Right atrium auricular region (tissue), 2 donors: ENCODE measurements at regions not wholly inside any gene's neighbourhood (a gene's known extent, or its start where the extent isn't known, plus 50 kb on each side); places are given as distances from the start of the nearest gene placed in this dataset.

Experiments used
- DNase-seq: peaks from one replicate; pipeline ENCODE4 v3.0.0-alpha.2; 2019; ENCODE audit warnings: low spot score
- H3K27ac ChIP-seq, 2 donors: fragments of 200-600 bp; sonication (generic); 1 replicate in 1 of 2; 2 replicates in 1 of 2; pipeline ENCODE4 v1.5.1; 2016 to 2019
- H3K27me3 ChIP-seq, 2 donors: fragments of 200-600 bp; sonication (generic); one replicate each; pipeline versions ENCODE4 v1.5.1 to v1.6.0; 2017 to 2019
- H3K36me3 ChIP-seq: fragments of 200-600 bp; sonication (generic); one replicate; pipeline ENCODE4 v1.5.1; 2016
- H3K4me1 ChIP-seq, 2 donors: fragments of 200-600 bp; sonication (generic); one replicate each; pipeline versions ENCODE4 v1.5.1 to v1.6.0; 2017 to 2019
- H3K4me3 ChIP-seq, 2 donors: fragments of 200-600 bp; sonication (generic); 1 replicate in 1 of 2; 2 replicates in 1 of 2; pipeline ENCODE4 v1.5.1; 2017 to 2019; ENCODE audit warnings: mild to moderate bottlenecking in 1 of 2, moderate library complexity in 1 of 2
- H3K9me3 ChIP-seq, 2 donors: fragments of 200-600 bp; sonication (generic); one replicate each; pipeline ENCODE4 v1.5.1; 2019
- CTCF ChIP-seq, 2 donors: fragments of 200-600 bp; sonication (generic); IDR thresholded peaks; one replicate each; pipeline ENCODE4 v1.5.1; 2019; ENCODE audit warnings: antibody characterized with exemption in 2 of 2

DNA sequence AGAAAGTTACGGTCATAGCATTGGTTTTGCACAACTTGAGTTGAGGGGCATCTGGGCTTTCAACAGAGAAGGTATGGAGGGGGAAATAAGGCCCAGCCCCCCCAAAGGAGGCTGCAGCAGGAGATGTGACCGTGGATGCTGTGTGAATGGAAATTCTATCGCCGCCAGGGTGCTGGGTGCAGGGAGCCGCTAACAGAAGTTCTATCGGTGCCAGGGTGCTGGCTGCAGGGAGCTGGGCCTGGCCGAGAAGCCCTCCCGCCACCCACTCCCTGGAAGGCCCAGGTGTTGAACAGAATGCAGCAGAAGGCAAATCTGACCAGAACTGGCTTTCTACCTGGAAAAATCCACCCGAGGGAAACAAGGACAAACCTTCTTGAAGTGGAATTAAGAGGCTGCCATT lies 115.0 kb downstream of the SHANK2 start:
- Histone ChIP-seq H3K27ac (no peak overlapping the region), H3K27me3 (no peaks in the 10 kb centered on the region), H3K9me3 (no peaks in the 10 kb centered on the region), H3K4me1 (peaks cover 0 to 6% of the 10 kb centered on the region in 2 donors), H3K36me3 (no peaks in the 10 kb centered on the region), H3K4me3 (no peak overlapping the region)
- no peak for TF ChIP-seq CTCF (IDR thresholded peaks at IDR 0.05)
- no peak for DNase-seq

DNA sequence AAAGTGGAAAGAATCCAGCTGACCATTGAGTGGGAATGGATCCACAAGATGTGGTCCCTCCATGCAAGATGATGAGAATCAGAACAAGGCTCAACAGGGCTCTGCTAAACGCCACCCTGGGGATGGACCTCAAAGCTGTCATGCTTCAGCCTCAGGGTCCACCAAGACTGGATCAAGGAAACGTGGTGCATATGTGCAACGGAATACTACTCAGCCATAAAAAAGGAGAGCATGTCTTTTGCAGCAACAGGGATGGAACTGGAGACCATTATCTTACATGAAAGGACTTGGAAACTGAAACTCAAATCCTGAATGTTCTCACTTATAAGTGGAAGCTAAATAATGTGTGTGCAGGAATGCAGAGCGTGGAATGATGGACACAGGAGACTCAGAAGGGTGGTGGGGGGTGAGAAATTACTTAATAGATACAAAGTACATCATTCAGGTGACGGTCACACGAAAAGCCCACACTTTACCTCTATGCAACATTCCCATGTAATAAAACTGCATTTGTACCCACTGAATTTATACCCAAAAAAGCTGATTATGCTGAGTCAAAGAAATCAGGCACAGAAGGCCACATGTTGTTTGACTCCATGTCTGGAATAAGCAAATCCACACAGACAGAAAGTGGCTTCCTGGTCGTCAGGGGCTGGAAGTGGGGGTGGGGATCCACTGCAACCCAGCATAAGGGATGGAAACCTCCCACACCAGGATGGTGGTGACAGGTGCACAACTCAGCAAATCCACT lies 116.1 kb downstream of the SHANK2 start:
- H3K27me3 ChIP-seq: no peaks in the 10 kb centered on the region
- no peaks in the 10 kb centered on the region for H3K9me3 ChIP-seq
- H3K4me3 ChIP-seq: no peak overlapping the region
- H3K36me3 ChIP-seq: no peaks in the 10 kb centered on the region
- DNase-seq: no peak
- no peak overlapping the region for H3K27ac ChIP-seq
- TF ChIP-seq CTCF (IDR thresholded peaks at IDR 0.05): no peak
- peaks cover 0 to 6% of the 10 kb centered on the region in 2 donors for H3K4me1 ChIP-seq

- no peaks in the 10 kb centered on the region for H3K36me3 ChIP-seq
- no peak for TF ChIP-seq CTCF (IDR thresholded peaks at IDR 0.05)
- H3K4me3 ChIP-seq: no peak overlapping the region
- no peak overlapping the region for H3K27ac ChIP-seq
- H3K9me3 ChIP-seq: no peaks in the 10 kb centered on the region
- no peak for DNase-seq
- peaks cover 0 to 6% of the 10 kb centered on the region in 2 donors for H3K4me1 ChIP-seq
- no peaks in the 10 kb centered on the region for H3K27me3 ChIP-seq
Measured at GRCh38 chr11:71135112-71135511, 117.3 kb downstream of the SHANK2 start.

GRCh38 chr11:71133946-71134345 lies 118.4 kb downstream of the SHANK2 start:
- H3K36me3 ChIP-seq: no peaks in the 10 kb centered on the region
- no peak for TF ChIP-seq CTCF (IDR thresholded peaks at IDR 0.05)
- no peaks in the 10 kb centered on the region for H3K9me3 ChIP-seq
- no peaks in the 10 kb centered on the region for H3K27me3 ChIP-seq
- DNase-seq: no peak
- H3K4me3 ChIP-seq: no peak overlapping the region
- no peak overlapping the region for H3K27ac ChIP-seq
- no peaks in the 10 kb centered on the region for H3K4me1 ChIP-seq

GRCh38 chr11:71131861-71132260 lies 120.5 kb downstream of the SHANK2 start:
- no peak for TF ChIP-seq CTCF (IDR thresholded peaks at IDR 0.05)

GRCh38 chr11:71130106-71130505 lies 122.3 kb downstream of the SHANK2 start:
- DNase-seq: no peak
- H3K4me1 ChIP-seq: no peaks in the 10 kb centered on the region
- H3K36me3 ChIP-seq: no peaks in the 10 kb centered on the region
- no peaks in the 10 kb centered on the region for H3K27me3 ChIP-seq
- no peak overlapping the region for H3K27ac ChIP-seq
- no peaks in the 10 kb centered on the region for H3K9me3 ChIP-seq
- H3K4me3 ChIP-seq: no peak overlapping the region
- no peak for TF ChIP-seq CTCF (IDR thresholded peaks at IDR 0.05)

More at GRCh38 chr11:71131861-71132260, 120.5 kb downstream of the SHANK2 start:
- H3K27me3 ChIP-seq: no peaks in the 10 kb centered on the region
- H3K4me3 ChIP-seq: no peak overlapping the region
- H3K4me1 ChIP-seq: no peaks in the 10 kb centered on the region
- no peaks in the 10 kb centered on the region for H3K9me3 ChIP-seq
- H3K36me3 ChIP-seq: no peaks in the 10 kb centered on the region
- no peak for DNase-seq
- H3K27ac ChIP-seq: no peak overlapping the region
